GM18519 (cell line): ENCODE measurements at regions not wholly inside any gene's neighbourhood (a gene's known extent, or its start where the extent isn't known, plus 50 kb on each side); places are given as distances from the start of the nearest gene placed in this dataset.
"Not testable (repeated sequence)": the region's sequence is repeated elsewhere in the genome, so short reads cannot be mapped to it uniquely, and the experiment has no call there.

Experiments
- ATAC-seq: cut with Tn5 transposase; IDR thresholded peaks from one replicate; pipeline ENCODE4 v1.9.1; 2021; ENCODE audit warnings: mild to moderate bottlenecking, moderate library complexity; ENCODE audit not compliant: unreplicated experiment, low FRiP score

- ATAC-seq: no peak
Observed at GRCh38 chr15:70602834-70603560, 160.4 kb downstream of the UACA start.

GRCh38 chr15:70602281-70602680, 161.1 kb downstream of the UACA start:
- ATAC-seq: no peak

GRCh38 chr15:70597945-70598344, 165.4 kb downstream of the UACA start:
- ATAC-seq: no peak

- no peak for ATAC-seq
Observed at GRCh38 chr15:70597056-70597603, 166.2 kb downstream of the UACA start.

GRCh38 chr15:70596354-70597055, 166.9 kb downstream of the UACA start:
- no peak for ATAC-seq

- ATAC-seq: no peak
Observed at GRCh38 chr15:70593795-70594194, 169.6 kb downstream of the UACA start.

- ATAC-seq: no peak
Observed at GRCh38 chr15:70589728-70590127, 173.6 kb downstream of the UACA start.

GRCh38 chr15:70589221-70589620, 174.1 kb downstream of the UACA start:
- ATAC-seq: no peak

- no peak for ATAC-seq
Observed at GRCh38 chr15:70588613-70589012, 174.7 kb downstream of the UACA start.

GRCh38 chr15:70587896-70588567, 175.3 kb downstream of the UACA start:
- no peak for ATAC-seq

GRCh38 chr15:70587012-70587634, 176.2 kb downstream of the UACA start:
- ATAC-seq: not testable (repeated sequence)

- ATAC-seq: no peak
Observed at GRCh38 chr15:70586241-70586640, 177.1 kb downstream of the UACA start.

GRCh38 chr15:70585707-70586034, 177.7 kb downstream of the UACA start:
- ATAC-seq: no peak

- ATAC-seq: no peak
Observed at GRCh38 chr15:70584838-70585706, 178.3 kb downstream of the UACA start.

GRCh38 chr15:70584441-70584837, 178.9 kb downstream of the UACA start:
- ATAC-seq: no peak

- no peak for ATAC-seq
Observed at GRCh38 chr15:70583006-70583405, 180.4 kb downstream of the UACA start.

GRCh38 chr15:70582143-70582945, 181.0 kb downstream of the UACA start:
- ATAC-seq: no peak

GRCh38 chr15:70580958-70581357, 182.4 kb downstream of the UACA start:
- ATAC-seq: no peak

- no peak for ATAC-seq
Observed at GRCh38 chr15:70580286-70580685, 183.1 kb downstream of the UACA start.
